ENCODE measurements at regions not wholly inside any gene's neighbourhood (a gene's known extent, or its start where the extent isn't known, plus 50 kb on each side); places are given as distances from the start of the nearest gene placed in this dataset.
"Not testable (repeated sequence)": the region's sequence is repeated elsewhere in the genome, so short reads cannot be mapped to it uniquely, and the experiment has no call there.

- Mint-ChIP-seq H3K27me3 (ENCODE audit: insufficient read depth) (no peaks in the 10 kb centered on the region), H3K4me1 (ENCODE audit: low read depth) (no peaks in the 10 kb centered on the region), H3K36me3 (ENCODE audit: low read depth) (0 out of 2 replicates have a peak, but pooled peaks cover 11% of the 10 kb centered on the region), H3K9me3 (peaks cover 82% of the 10 kb centered on the region), H3K27ac (no peak overlapping the region), H3K4me3 (no peak overlapping the region)
- DNase-seq = no peak
- TF ChIP-seq CTCF (IDR thresholded peaks at IDR 0.05) = no peak
These were observed 74.9 kb upstream of the NDN start for GRCh38 chr15:23762026-23762425.

GRCh38 chr15:23763021-23763420, 75.9 kb upstream of the NDN start:
- Mint-ChIP-seq H3K36me3 (ENCODE audit: low read depth) (0 out of 2 replicates have a peak, but pooled peaks cover 11% of the 10 kb centered on the region), H3K4me1 (ENCODE audit: low read depth) (no peaks in the 10 kb centered on the region), H3K27me3 (ENCODE audit: insufficient read depth) (no peaks in the 10 kb centered on the region), H3K27ac (no peak overlapping the region), H3K9me3 (peaks cover 84% of the 10 kb centered on the region), H3K4me3 (no peak overlapping the region)
- TF ChIP-seq CTCF (IDR thresholded peaks at IDR 0.05) = no peak
- no peak for DNase-seq

GRCh38 chr15:23764306-23764705, 77.2 kb upstream of the NDN start:
- DNase-seq = no peak
- Mint-ChIP-seq H3K27me3 (ENCODE audit: insufficient read depth) (no peaks in the 10 kb centered on the region), H3K4me1 (ENCODE audit: low read depth) (no peaks in the 10 kb centered on the region), H3K36me3 (ENCODE audit: low read depth) (peaks cover 15% of the 10 kb centered on the region; the same call in 1 of the 2 replicates), H3K9me3 (peaks cover 86% of the 10 kb centered on the region), H3K27ac (no peak overlapping the region), H3K4me3 (no peak overlapping the region)
- no peak for TF ChIP-seq CTCF (IDR thresholded peaks at IDR 0.05)

- H3K9me3 Mint-ChIP-seq = peaks cover 83% of the 10 kb centered on the region
- no peaks in the 10 kb centered on the region for H3K4me1 Mint-ChIP-seq (ENCODE audit: low read depth)
- no peaks in the 10 kb centered on the region for H3K27me3 Mint-ChIP-seq (ENCODE audit: insufficient read depth)
- H3K27ac Mint-ChIP-seq = no peak overlapping the region
- no peak for TF ChIP-seq CTCF (IDR thresholded peaks at IDR 0.05)
- no peak overlapping the region for H3K4me3 Mint-ChIP-seq
- H3K36me3 Mint-ChIP-seq (ENCODE audit: low read depth) = peaks cover 15% of the 10 kb centered on the region; the same call in 1 of the 2 replicates
- no peak for DNase-seq
These were observed 77.6 kb upstream of the NDN start for GRCh38 chr15:23764716-23765115.

GRCh38 chr15:23766779-23767178, 79.7 kb upstream of the NDN start:
- DNase-seq; H3K4me1 Mint-ChIP-seq (ENCODE audit: low read depth); H3K27ac Mint-ChIP-seq; H3K27me3 Mint-ChIP-seq (ENCODE audit: insufficient read depth); H3K4me3 Mint-ChIP-seq: not testable (repeated sequence)
- Mint-ChIP-seq H3K9me3 (peaks cover 72% of the 10 kb centered on the region), H3K36me3 (ENCODE audit: low read depth) (peaks cover 15% of the 10 kb centered on the region; the same call in 1 of the 2 replicates)

GRCh38 chr15:23773093-23773492, 86.0 kb upstream of the NDN start:
- Mint-ChIP-seq H3K4me3 (no peak overlapping the region), H3K27me3 (ENCODE audit: insufficient read depth) (no peaks in the 10 kb centered on the region), H3K9me3 (peaks cover 52% of the 10 kb centered on the region), H3K27ac (no peak overlapping the region), H3K4me1 (ENCODE audit: low read depth) (no peaks in the 10 kb centered on the region), H3K36me3 (ENCODE audit: low read depth) (peaks cover 4% of the 10 kb centered on the region; the same call in 1 of the 2 replicates)
- DNase-seq = no peak
- no peak for TF ChIP-seq CTCF (IDR thresholded peaks at IDR 0.05)

All from HFFc6 (cell line).